CD4-positive, alpha-beta T cell (primary cell): ENCODE measurements at regions not wholly inside any gene's neighbourhood (a gene's known extent, or its start where the extent isn't known, plus 50 kb on each side); places are given as distances from the start of the nearest gene placed in this dataset.

ENCODE experiments used
- ATAC-seq: fragments of 200-7000 bp; cut with Tn5 transposase; one replicate; pipeline ENCODE4 v1.10.0; 2022; ENCODE audit warnings: mild to moderate bottlenecking; ENCODE audit not compliant: poor library complexity
- CTCF ChIA-PET: fragments of 350-600 bp; sonication (Branson Sonifier 250); formaldehyde crosslinking; loops from one replicate; lab custom pipeline; 2021; ENCODE audit warnings: antibody characterized with exemption, inconsistent platforms; lab: Charles Lee
- POLR2A ChIA-PET: fragments of 350-600 bp; sonication (Branson Sonifier 250); formaldehyde crosslinking; loops from one replicate; lab custom pipeline; 2021; ENCODE audit warnings: antibody characterized with exemption, inconsistent platforms; lab: Charles Lee
- DNase-seq, 14 experiments: peaks; one replicate each; pipeline ENCODE4 v3.0.0-alpha.2; 2013 to 2020; ENCODE audit warnings: mixed read lengths in 2 of 14
- H3K27ac ChIP-seq, 2 donors: one replicate each; pipeline versions ENCODE4 v1.5.1 to v1.7.0; 2013; ENCODE audit warnings: low read length in 2 of 2, low read depth in 1 of 2, mild to moderate bottlenecking in 1 of 2
- H3K27me3 ChIP-seq, 2 experiments: 1 replicate in 1 of 2; 2 replicates in 1 of 2; pipeline versions ENCODE4 v1.6.1 to v1.7.0; 2013; ENCODE audit warnings: low read length in 2 of 2, control low read depth in 1 of 2, mild to moderate bottlenecking in 1 of 2, moderate library complexity in 1 of 2; ENCODE audit not compliant: insufficient read depth in 2 of 2, control insufficient read depth in 1 of 2
- H3K36me3 ChIP-seq: one replicate; pipeline ENCODE4 v1.6.1; 2013; ENCODE audit warnings: low read length, control low read depth; ENCODE audit not compliant: insufficient read depth
- H3K4me1 ChIP-seq: one replicate; pipeline ENCODE4 v1.6.1; 2013; ENCODE audit warnings: low read length, control low read depth; ENCODE audit not compliant: insufficient read depth
- H3K4me3 ChIP-seq: one replicate; pipeline ENCODE4 v1.5.1; 2013; ENCODE audit warnings: mild to moderate bottlenecking, low read length, moderate library complexity
- H3K9me3 ChIP-seq, 2 experiments: 1 replicate in 1 of 2; 2 replicates in 1 of 2; pipeline versions ENCODE4 v1.6.1 to v1.7.0; 2013; ENCODE audit warnings: low read length in 2 of 2, mild to moderate bottlenecking in 2 of 2, control low read depth in 1 of 2, moderate library complexity in 1 of 2; ENCODE audit not compliant: control insufficient read depth in 1 of 2, insufficient read depth in 1 of 2
- H3K27ac Mint-ChIP-seq: one replicate; pipeline ENCODE4 v1.8.0; 2020; ENCODE audit warnings: mixed read lengths
- H3K27me3 Mint-ChIP-seq: one replicate; pipeline ENCODE4 v1.8.0; 2021; ENCODE audit warnings: mixed read lengths
- H3K36me3 Mint-ChIP-seq: one replicate; pipeline ENCODE4 v1.8.0; 2021; ENCODE audit warnings: low read depth, mixed read lengths
- H3K4me1 Mint-ChIP-seq: one replicate; pipeline ENCODE4 v1.8.0; 2021; ENCODE audit warnings: low read depth, mixed read lengths
- H3K4me3 Mint-ChIP-seq: one replicate; pipeline ENCODE4 v1.8.0; 2020; ENCODE audit warnings: mild to moderate bottlenecking, mixed read lengths
- H3K9me3 Mint-ChIP-seq: one replicate; pipeline ENCODE4 v1.8.0; 2020; ENCODE audit warnings: mixed read lengths
- intact Hi-C, 2 experiments: fragments of 100-400 bp; cut with DNase I in 1 of 2; cut with micrococcal nuclease in 1 of 2; formaldehyde crosslinking; loops; one replicate each; pipeline versions ENCODE4 v1.15.1 to v1.9.0; 2023 to 2025; cut with DNase I, micrococcal nuclease
- TF ChIP-seq, protein P1 (sequence below): fragments of 200-600 bp; IDR thresholded peaks from one replicate; pipeline ENCODE4 v1.8.0; 2022; ENCODE audit warnings: antibody characterized with exemption, mild to moderate bottlenecking

GRCh38 chr5:159785656-159786055 lies 130.6 kb upstream of the ADRA1B start:
- Mint-ChIP-seq H3K4me1 (no peaks in the 10 kb centered on the region), H3K4me3 (no peak overlapping the region), H3K27ac (no peak overlapping the region), H3K9me3 (no peaks in the 10 kb centered on the region), H3K36me3 (no peaks in the 10 kb centered on the region), H3K27me3 (peaks cover 12% of the 10 kb centered on the region)
- Histone ChIP-seq H3K4me1 (no peaks in the 10 kb centered on the region), H3K36me3 (no peaks in the 10 kb centered on the region), H3K27ac (no peak overlapping the region), H3K4me3 (no peak overlapping the region), H3K27me3 (no peaks in the 10 kb centered on the region), H3K9me3 (no peaks in the 10 kb centered on the region)
- TF ChIP-seq, protein P1, sequence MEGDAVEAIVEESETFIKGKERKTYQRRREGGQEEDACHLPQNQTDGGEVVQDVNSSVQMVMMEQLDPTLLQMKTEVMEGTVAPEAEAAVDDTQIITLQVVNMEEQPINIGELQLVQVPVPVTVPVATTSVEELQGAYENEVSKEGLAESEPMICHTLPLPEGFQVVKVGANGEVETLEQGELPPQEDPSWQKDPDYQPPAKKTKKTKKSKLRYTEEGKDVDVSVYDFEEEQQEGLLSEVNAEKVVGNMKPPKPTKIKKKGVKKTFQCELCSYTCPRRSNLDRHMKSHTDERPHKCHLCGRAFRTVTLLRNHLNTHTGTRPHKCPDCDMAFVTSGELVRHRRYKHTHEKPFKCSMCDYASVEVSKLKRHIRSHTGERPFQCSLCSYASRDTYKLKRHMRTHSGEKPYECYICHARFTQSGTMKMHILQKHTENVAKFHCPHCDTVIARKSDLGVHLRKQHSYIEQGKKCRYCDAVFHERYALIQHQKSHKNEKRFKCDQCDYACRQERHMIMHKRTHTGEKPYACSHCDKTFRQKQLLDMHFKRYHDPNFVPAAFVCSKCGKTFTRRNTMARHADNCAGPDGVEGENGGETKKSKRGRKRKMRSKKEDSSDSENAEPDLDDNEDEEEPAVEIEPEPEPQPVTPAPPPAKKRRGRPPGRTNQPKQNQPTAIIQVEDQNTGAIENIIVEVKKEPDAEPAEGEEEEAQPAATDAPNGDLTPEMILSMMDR: no peak
- ChIA-PET POLR2A (no interaction called here), CTCF (no interaction called here)
- DNase-seq (no peak), ATAC-seq (no peak)
- intact Hi-C loops: no loop called here

GRCh38 chr5:159786201-159786600 lies 130.1 kb upstream of the ADRA1B start:
- DNase-seq: no peak
- intact Hi-C loops: no loop called here
- Mint-ChIP-seq H3K27me3 (peaks cover 6% of the 10 kb centered on the region), H3K36me3 (no peaks in the 10 kb centered on the region), H3K27ac (no peak overlapping the region), H3K4me3 (no peak overlapping the region), H3K4me1 (no peaks in the 10 kb centered on the region), H3K9me3 (no peaks in the 10 kb centered on the region)
- Histone ChIP-seq H3K36me3 (no peaks in the 10 kb centered on the region), H3K27ac (no peak overlapping the region), H3K4me3 (no peak overlapping the region), H3K4me1 (no peaks in the 10 kb centered on the region), H3K9me3 (no peaks in the 10 kb centered on the region), H3K27me3 (no peaks in the 10 kb centered on the region)
- ChIA-PET POLR2A (no interaction called here), CTCF (no interaction called here)
- TF ChIP-seq, protein P1: no peak
- ATAC-seq: no peak

- Mint-ChIP-seq H3K4me3 (no peak overlapping the region), H3K36me3 (no peaks in the 10 kb centered on the region), H3K9me3 (no peaks in the 10 kb centered on the region), H3K27me3 (peaks cover 6% of the 10 kb centered on the region), H3K4me1 (no peaks in the 10 kb centered on the region), H3K27ac (no peak overlapping the region)
- CTCF ChIA-PET: no interaction called here
- no peak for DNase-seq
- Histone ChIP-seq H3K9me3 (no peaks in the 10 kb centered on the region), H3K36me3 (no peaks in the 10 kb centered on the region), H3K4me1 (no peaks in the 10 kb centered on the region), H3K27ac (no peak overlapping the region), H3K4me3 (no peak overlapping the region), H3K27me3 (no peaks in the 10 kb centered on the region)
- ATAC-seq: no peak
- TF ChIP-seq, protein P1: no peak
- intact Hi-C loops: no loop called here
- POLR2A ChIA-PET: no interaction called here
Measured at GRCh38 chr5:159786901-159787691, 129.2 kb upstream of the ADRA1B start.
